ENCODE measurements at regions not wholly inside any gene's neighbourhood (a gene's known extent, or its start where the extent isn't known, plus 50 kb on each side); places are given as distances from the start of the nearest gene placed in this dataset.

GRCh38 chr6:14426281-14426680 lies 308.7 kb downstream of the CD83 start:
- DNase-seq (ENCODE audit: low read depth, low spot score), result no peak
- no TSS peak for BruUV-seq (replicated peaks)
- RAD21 ChIA-PET (ENCODE audit: low non-redundant PET in 1 of 2, low total read pairs in 2 of 2, uncharacterized antibody in 2 of 2, unreplicated experiment in 2 of 2), result no interaction called here

More at GRCh38 chr6:14426281-14426680, 308.7 kb downstream of the CD83 start:
- Histone ChIP-seq H3K4me1 (ENCODE audit: control insufficient read depth in 1 of 2, insufficient read depth in 2 of 2, low read length in 2 of 2) (no peaks in the 10 kb centered on the region), H3K9me3 (ENCODE audit: control insufficient read depth in 1 of 2, insufficient read depth in 1 of 2, low read depth in 1 of 2, low read length in 2 of 2) (no peaks in the 10 kb centered on the region), H3K79me2 (ENCODE audit: insufficient read depth, low read length) (no peaks in the 10 kb centered on the region), H3K27ac (ENCODE audit: low read depth, low read length) (no peak overlapping the region), H3K36me3 (ENCODE audit: control insufficient read depth in 1 of 2, insufficient read depth in 2 of 2, low read length in 2 of 2) (no peaks in the 10 kb centered on the region), H3K4me2 (ENCODE audit: low read length) (no peak overlapping the region), H2AFZ (ENCODE audit: low read depth, low read length, poor library complexity, severe bottlenecking) (no peak overlapping the region), H3K27me3 (ENCODE audit: insufficient read depth, low read length) (no peaks in the 10 kb centered on the region), H4K20me1 (ENCODE audit: insufficient read depth) (no peaks in the 10 kb centered on the region), H3K9ac (ENCODE audit: low read length) (no peak overlapping the region), H3K4me3 (replicated peaks in 1 of 2; ENCODE audit: low read depth in 1 of 2, low read length in 2 of 2) (no peak overlapping the region), H3K9me2 (ENCODE audit: insufficient read depth) (no peaks in the 10 kb centered on the region)
- intact Hi-C loops (cut with micrococcal nuclease), result no loop called here
- CTCF ChIA-PET, result no interaction called here
- no peak for ATAC-seq
- TF ChIP-seq EZH2phosphoT487 (IDR thresholded peaks at IDR 0.05; ENCODE audit: borderline replicate concordance) (no peak), CTCF (IDR thresholded peaks at IDR 0.05 in 2 of 3, conservative IDR thresholded peaks at IDR 0.05 in 1 of 3; ENCODE audit: borderline replicate concordance in 1 of 3, insufficient read depth in 1 of 3, low read depth in 2 of 3, low read length in 2 of 3) (no peak), EGR1 (IDR thresholded peaks at IDR 0.05; ENCODE audit: low read depth) (no peak), POLR2A (IDR thresholded peaks at IDR 0.05; ENCODE audit: borderline replicate concordance, extremely low read depth, insufficient read depth, insufficient read length) (no peak), POLR2AphosphoS5 (IDR thresholded peaks at IDR 0.05; ENCODE audit: low read depth, low read length) (no peak), SP1 (IDR thresholded peaks at IDR 0.05; ENCODE audit: low read depth) (no peak), ATF3 (IDR thresholded peaks at IDR 0.05) (no peak), JUND (IDR thresholded peaks at IDR 0.05) (no peak), EZH2 (IDR thresholded peaks at IDR 0.05) (no peak), SRF (IDR thresholded peaks at IDR 0.05; ENCODE audit: low read depth) (no peak), SIN3A (IDR thresholded peaks at IDR 0.05; ENCODE audit: low read depth) (no peak)
- POLR2A ChIA-PET, result no interaction called here

All from HCT116 (cell line).